ENCODE measurements at regions not wholly inside any gene's neighbourhood (a gene's known extent, or its start where the extent isn't known, plus 50 kb on each side); places are given as distances from the start of the nearest gene placed in this dataset.
"Not testable (repeated sequence)": the region's sequence is repeated elsewhere in the genome, so short reads cannot be mapped to it uniquely, and the experiment has no call there.

DNA sequence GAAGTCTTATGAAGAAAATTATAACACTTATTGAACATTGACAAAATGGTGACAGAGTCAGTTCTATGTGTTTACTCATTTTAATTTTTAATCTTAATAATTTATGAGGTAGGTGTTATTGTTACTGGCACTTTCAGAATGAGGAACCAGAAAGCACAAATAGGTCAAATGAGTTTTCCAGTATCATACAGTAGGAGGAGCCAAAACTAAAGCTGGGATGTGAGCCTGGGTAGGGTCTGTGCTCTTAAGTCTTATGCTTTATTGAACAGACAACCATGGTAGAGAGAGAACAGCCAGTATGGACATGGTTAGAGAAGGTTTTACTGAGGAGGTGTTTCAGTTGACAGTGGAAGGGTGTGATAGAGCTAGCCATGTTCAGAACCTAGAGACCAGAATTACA is 775.7 kb downstream of the TMTC2 start:
- in situ Hi-C loops (cut with HindIII; ENCODE audit: low sequenced_read_pairs), result no loop called here

DNA sequence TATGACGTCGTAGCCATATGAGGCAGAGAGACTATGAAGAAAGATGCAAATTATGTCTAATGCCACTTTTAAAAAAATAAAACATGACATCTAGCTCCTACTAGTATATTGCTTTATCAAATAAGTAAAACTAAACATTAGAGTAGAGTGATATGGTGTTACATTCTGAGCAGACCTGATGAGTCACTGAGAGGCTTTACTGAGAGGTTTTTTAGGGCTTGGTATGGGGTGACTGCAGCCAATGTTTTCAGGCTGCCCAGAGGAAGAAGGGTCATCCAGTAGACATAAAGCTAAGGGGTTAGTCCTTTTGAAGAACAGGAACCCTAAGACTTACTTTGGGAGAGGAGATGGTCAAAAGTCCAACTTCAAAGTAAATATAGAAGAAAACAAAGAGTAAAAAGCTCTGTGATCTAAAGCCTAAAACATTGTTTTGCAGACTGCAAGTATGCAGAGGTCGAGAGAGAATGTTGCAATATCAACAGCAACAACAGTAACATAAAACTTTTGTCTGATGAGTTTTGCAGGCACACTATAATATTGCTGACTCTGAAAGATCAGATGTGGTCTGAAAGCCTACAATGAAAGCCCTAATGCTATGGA is 774.7 kb downstream of the TMTC2 start:
- in situ Hi-C loops (cut with HindIII; ENCODE audit: low sequenced_read_pairs), result no loop called here

DNA sequence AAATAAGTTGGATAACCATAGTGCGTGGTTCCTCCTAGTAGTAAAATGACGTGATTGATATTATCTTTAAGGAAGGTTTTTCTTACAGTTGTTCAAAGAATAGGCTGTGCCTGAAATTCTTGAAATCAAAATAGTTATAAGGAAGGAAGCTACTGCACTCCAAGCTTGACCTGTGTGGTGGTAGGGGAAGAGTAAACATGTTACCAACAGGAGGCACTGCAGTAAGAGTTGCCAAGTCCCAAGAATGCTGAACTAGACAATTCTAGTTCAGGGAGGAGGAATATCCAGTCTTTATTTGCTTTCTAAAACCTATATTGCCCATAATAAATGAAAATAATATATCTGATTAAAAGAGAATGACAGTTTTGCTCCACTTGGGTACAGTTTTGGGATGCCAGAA is 764.5 kb downstream of the TMTC2 start:
- in situ Hi-C loops (cut with HindIII; ENCODE audit: low sequenced_read_pairs), result no loop called here

DNA sequence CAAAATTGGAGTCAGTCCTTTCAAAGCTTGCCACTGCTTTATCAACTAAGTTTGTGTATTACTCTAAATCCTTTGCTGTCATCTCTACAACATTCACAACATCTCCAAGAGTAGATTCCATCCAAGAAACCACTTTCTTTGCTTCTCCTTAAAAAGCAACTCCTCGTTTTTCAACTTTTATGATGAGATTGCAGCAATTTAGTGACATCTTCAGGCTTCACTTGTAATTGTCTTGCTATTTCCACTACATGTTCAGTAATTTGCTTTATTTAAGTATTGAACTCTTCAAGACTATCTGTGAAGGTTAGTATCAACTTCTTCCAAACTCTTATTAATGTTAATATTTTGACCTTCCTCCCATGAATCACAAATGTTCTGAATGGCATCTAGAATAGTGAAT is 747.9 kb downstream of the TMTC2 start:
- in situ Hi-C loops (cut with HindIII; ENCODE audit: low sequenced_read_pairs), result no loop called here

DNA sequence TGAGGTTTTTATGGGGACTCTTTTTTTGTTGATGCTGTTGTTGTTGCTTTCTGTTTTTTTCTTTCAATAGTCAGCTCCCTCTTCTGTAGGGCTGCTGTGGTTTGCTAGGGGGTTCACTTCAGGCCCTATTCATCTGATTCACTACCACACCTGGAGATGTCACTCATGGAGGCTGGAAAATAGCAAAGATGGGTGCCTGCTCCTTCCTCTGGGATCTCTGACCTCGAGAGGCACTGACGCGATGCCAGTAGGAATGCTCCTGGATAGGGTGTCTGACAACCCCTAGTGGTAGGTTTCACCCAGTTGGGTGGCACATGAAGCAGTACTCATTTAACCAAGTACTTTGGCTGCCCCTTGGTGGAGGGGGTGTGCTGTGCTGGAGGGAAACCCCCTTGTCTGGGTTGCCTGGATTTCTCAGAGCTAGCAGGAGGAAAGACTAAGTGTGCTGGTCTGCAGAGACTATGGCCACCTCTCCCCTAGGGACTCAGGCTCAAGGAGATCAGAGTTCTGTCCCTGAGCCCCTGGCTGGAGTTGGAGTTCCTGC is 745.5 kb downstream of the TMTC2 start:
- in situ Hi-C loops (cut with HindIII; ENCODE audit: low sequenced_read_pairs), result no loop called here

DNA sequence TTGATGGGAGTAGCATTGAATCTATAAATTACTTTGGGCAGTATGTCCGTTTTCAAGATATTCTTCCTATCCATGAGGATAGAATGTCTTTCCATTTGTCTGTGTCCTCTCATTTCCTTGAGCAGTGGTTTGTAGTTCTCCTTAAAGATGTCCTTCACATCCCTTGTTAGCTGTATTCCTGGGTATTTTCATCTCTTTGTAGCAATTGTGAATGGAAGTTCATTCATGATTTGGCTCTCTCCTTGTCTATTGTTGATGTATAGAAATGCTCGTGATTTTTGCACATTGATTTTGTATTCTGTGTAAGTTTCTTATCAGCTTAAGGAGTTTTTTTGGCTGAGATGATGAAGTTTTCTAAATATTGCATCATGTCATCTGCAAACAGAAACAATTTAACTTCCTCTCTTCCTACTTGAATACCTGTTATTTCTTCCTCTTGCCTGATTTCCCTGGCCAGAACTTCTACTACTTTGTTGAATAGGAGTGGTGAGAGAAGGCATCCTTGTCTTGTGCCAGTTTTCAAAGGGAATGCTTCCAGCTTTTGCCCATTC is 741.0 kb downstream of the TMTC2 start:
- in situ Hi-C loops (cut with HindIII; ENCODE audit: low sequenced_read_pairs), result not testable (repeated sequence)

DNA sequence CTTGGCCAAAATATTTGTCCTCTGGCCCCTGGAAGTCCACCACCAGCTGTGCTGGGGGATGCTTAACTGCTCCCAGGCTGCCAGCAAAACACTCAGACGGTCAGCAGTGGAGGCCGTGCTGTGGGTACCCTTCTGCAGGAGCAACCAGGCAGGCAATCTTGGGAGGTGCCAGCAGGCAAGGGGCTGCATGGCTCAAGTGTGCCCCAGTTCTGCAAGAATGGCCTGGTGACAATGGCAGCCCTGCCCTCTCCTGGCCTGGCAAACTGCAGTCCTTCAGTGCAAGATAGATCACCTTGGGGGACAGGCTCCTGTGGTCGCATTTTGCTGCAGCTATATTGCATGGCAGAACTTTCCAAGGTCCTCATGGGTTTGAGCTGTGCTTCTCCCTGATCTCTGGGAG is 728.3 kb downstream of the TMTC2 start:
- in situ Hi-C loops (cut with HindIII; ENCODE audit: low sequenced_read_pairs), result no loop called here

DNA sequence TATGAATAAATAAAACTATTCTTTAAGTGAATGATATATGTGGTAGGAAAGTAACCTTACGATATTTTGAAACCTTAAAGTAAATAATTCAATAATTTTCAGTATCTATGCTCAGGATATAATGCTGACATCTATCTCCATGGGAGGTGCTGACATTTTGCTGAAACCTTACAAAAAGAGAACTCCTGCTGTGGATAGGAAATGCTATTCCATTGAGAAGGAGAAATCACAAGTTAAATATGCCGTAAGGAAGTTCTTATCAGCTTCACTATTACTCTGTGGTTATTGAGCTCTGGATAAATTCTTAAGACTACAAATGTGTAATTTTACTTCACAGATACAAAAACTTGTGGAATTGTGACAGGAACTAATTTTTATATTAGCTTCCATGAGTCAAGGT is 722.1 kb downstream of the TMTC2 start:
- in situ Hi-C loops (cut with HindIII; ENCODE audit: low sequenced_read_pairs), result no loop called here

DNA sequence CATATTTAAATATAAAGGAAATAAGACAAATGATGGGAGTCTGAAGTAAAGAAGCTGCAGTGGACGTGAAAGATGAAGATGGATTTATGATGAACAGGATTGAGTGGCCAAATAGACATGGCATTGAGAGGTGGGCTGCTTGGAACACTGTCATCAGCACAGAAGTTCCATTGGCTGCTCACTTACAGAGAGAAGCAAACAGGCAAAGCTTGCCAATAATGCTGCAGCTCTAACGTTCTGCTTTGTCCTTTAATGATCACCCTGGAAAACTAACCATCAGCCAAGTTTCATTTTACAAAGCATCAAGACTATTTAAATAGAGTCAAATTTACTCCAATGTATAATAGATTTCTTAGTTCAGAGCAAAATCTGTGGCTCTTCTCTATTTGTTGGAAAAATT is 721.4 kb downstream of the TMTC2 start:
- in situ Hi-C loops (cut with HindIII; ENCODE audit: low sequenced_read_pairs), result no loop called here

DNA sequence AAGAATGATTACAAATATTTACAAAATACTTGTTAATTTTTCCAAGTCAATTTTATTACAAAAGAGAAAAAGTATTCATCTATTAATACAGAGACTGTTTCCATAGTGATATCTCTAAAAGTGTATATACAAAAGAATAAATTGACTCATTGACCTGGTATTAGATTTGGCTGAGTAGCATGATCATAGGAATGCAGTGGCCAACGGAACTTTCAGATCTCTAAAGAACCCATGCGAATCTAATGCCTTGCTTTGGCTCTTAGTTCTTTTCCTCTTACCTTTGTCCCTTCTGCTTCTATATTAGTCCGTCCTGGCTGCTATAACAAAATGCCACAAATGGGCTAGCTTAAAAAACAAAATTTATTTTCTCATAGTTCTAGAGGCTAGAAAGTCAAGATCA is 717.8 kb downstream of the TMTC2 start:
- in situ Hi-C loops (cut with HindIII; ENCODE audit: low sequenced_read_pairs), result no loop called here

DNA sequence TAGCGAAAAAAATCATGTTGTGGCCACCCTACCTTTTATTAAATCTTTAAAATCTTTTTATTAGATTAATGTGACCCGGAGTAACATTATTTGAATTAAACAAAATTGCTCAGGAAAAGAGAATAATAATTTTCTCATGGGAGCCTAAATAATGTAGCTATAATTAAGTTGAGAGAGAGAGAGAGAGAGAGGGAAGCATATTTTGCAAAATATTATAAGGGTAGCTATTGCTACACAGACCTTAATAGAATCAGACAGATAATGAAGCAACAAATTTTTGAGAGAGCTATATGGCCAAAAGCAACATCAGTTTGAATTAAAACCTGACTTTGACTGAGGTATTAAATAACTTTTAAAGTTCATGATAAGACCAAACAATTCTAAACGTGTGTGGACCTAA is 703.5 kb downstream of the TMTC2 start:
- in situ Hi-C loops (cut with HindIII; ENCODE audit: low sequenced_read_pairs), result no loop called here

DNA sequence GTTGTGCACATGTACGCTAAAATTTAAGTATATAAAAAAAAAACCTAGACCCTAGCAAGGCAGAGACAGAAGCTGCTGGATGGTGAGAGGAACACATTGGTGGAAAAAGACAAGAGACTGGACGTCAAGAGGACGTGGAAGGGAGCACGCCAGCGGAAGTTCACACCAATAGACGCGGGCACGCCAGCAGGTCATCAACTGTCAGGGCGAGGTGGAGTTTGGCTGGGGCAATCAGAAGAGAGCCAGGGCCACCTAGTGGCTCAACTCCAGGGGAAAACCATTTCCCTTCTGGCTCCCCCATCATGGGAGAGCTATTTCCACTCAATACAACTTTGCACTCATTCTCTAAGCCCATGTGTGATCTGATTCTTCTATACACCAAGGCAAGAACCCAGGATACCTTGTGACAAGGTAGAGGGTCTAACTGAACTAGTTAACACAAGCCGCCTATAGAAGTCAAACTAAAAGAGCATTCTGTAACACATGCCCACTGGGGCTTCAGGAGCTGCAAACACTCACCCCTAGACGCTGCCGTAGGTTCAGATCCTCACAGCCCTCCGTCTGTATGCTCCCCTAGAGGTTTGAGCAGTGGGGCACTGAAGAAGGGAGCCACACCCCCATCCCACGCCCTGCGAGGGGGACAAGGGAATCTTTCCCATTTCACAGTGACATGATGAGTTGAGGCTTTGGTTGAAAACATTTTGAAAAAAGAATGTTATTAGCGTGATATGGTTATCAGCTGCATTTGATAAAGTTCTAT is 702.7 kb downstream of the TMTC2 start:
- in situ Hi-C loops (cut with HindIII; ENCODE audit: low sequenced_read_pairs), result no loop called here

DNA sequence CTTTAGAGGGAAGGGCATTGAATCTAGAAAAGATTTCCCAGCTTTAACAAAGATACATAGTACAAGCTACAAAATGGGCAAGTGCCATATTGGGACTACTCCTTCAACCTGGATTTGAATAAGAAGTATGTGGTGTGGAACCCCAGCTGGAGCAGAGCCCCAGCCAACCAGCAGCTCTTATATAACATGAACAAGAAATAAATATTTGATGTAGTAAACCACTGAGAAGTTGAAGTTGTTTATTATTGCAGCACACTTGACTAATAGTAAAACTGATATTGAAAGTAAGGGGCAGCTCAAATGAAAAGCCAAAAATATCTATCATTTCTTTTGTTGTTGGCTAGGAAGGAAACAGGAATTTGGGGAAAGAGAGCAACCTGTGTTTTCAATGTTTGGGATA is 701.8 kb downstream of the TMTC2 start:
- in situ Hi-C loops (cut with HindIII; ENCODE audit: low sequenced_read_pairs), result no loop called here

DNA sequence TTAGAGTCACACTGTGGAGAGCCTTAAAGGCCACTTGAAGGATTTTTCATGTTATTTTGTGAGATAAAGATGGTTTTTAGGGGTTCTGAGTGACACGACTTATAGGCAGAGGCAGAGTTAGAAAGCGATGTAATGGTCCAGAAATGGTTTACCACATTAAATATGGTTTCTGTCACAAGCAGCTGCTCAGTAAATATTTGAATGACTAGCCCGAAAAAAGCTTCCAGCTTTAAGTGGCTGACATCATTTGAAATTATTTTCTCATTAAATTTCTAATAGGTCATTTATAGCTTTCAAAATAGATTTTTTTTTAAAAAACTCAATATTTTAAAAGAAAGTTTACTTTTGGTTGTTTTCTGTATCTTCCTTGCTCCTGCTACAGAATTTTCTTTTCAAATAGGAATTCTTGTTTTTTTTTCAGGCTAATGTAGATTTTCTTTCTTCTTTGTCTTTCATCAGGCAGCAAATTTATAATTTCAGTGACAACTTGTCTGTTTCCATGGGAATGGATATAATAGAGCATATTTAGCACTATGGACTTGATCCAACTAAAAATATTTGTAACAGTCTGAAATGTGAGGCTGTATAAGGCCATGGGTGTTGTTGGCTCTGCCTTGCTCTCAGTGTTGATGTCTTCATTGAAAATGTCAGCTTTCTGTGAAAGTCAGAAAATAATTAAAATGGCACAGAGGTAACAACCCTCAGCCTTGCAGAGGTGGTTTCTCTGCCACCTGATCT is 700.0 kb downstream of the TMTC2 start:
- in situ Hi-C loops (cut with HindIII; ENCODE audit: low sequenced_read_pairs), result no loop called here

DNA sequence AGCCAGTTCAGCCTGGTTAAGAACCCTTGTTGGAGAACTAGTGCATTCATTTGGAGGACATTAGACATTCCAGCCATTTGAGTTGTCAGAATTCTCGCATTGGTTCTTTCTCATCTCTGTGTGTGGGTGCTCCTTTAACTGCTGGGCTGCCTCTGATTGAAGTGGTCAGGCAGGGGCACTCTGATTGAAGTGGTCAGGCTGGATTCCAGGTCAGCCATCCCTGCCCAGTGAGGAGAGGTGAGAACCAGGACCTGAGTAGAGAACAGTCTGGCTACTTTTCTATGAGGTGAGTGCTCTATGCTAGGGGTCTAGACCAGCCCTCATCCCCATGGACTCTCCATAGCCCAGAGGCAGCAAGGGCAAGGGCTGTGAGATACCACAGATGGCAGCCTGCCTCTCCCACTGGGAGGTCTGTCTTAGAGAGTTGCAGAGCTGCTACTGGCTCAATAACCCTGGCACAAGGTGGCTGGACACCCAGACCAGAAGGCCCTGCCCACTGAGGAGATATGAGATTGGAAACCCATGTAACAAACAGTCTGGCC is 691.6 kb downstream of the TMTC2 start:
- in situ Hi-C loops (cut with HindIII; ENCODE audit: low sequenced_read_pairs), result no loop called here

DNA sequence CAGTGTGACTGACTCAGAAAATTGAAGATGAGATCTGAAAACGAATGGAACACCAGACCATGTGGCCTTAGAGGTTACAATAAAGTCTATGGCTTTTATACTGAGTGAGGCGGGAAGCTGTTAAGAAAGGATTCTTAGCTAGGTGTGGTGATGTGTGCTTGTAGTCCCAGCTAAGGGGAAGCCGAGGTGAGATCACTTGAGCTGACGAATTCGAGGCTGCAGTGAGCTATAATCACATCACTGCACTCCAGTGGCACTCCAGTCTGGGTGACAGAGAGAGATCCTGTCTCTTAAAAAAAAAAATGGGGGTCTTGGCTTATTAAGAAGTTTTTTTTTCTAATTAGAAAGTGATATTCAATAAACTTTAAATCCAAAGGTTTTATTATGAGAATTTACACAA is 678.6 kb downstream of the TMTC2 start:
- in situ Hi-C loops (cut with HindIII; ENCODE audit: low sequenced_read_pairs), result no loop called here

DNA sequence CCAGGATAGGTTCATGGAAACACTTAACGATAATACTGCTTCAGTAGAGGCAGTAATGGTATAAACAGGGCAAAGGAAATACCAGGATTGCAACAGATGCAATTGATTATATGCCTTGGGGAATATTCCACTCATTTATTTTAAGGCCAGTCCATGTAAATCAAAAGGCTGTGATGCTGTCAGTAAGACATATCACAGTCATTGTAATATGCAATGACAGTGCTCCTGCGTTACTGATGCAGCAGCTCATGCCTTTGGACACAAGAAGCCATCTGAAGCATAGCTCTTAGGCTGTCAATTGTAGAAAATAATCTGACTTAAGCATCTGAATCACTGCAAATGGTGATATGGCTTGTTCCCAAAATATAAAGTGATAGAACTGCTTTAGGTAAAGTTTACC is 674.8 kb downstream of the TMTC2 start:
- in situ Hi-C loops (cut with HindIII; ENCODE audit: low sequenced_read_pairs), result no loop called here

DNA sequence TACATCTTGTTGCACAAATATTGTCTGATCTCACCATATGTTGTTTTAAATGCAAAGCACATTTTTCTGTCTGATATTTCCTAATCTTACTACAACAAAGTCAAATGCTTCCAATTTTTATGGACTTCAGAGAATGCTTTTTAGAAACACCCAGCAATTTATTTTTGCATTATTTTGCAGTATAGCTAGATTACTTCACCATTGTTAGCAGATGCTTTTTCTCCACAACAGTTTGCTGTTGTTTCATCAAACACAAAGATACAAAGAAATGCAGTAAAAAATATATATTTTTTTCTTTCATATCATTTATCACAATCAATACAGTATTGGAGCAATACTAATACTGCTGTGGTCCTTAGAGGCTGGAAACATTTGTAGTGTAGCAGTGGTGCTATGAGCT is 674.4 kb downstream of the TMTC2 start:
- in situ Hi-C loops (cut with HindIII; ENCODE audit: low sequenced_read_pairs), result no loop called here

DNA sequence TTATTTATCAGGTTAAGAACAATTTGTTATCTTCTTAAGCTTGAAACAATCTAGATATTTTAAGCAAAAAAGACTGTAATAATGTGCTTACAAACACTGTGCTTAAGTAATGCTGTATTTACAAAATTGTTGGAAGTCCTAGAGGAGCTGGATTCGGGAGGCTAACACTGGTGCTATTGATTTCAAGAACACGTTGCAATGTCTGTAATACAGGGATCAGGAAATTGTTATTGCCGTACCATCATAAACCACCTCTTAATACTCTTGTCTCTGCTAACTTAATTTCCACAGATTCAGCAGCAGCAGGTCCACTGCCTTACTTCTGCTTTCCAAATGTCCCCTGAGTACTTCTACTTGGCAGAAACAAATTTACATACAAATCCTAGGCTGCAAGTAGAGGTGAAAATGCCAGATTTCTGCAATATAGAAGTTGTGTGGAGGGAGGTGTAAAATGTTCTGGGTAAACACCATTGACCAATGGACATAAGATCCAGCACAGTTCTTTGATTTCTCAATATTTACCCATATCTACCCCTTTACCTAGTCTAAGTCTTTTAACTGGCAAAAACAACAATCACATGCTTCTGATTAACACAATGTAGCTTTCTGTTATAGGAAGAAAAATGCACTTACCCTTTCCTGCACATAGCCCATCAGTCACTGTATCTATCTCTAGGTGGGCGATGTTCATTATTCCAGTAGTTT is 663.4 kb downstream of the TMTC2 start:
- in situ Hi-C loops (cut with HindIII; ENCODE audit: low sequenced_read_pairs), result no loop called here

DNA sequence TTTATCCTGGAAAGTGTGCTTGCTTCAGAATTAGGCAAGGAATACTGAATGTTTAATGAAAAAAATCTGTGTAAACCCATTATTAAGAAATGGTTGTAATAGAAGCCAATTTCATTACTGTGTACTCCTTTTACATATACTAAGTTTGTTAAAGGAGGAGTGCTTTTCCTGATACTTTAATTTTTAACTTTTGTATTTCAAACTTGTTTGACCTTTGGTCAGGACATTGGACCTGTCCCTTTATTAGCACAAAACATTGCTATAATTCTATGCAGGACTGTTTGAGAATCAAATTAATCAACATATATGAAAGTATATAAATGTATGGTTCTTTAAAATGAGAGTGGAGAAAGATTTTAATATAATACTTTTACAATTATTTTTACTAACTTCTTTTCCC is 659.6 kb downstream of the TMTC2 start:
- in situ Hi-C loops (cut with HindIII; ENCODE audit: low sequenced_read_pairs), result no loop called here

DNA sequence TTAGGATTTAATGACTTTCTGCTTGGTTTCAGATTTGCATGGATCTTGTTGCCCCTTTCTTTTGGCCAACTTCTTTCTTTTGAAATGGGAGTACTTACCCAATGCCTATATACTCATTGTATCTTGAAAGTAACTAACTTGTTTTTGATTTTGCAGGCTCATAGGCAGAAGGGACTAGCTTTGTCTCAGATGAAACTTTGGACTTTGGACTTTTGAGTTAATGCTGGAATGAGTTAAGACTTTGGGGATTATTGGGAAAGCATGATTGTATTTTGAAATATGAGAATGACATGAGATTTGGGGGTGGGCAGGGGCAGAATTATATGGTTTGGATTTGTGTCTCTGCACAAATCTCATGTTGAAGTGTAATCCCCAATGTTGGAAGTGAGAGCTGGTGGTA is 657.1 kb downstream of the TMTC2 start:
- in situ Hi-C loops (cut with HindIII; ENCODE audit: low sequenced_read_pairs), result no loop called here

All from DLD1 (cell line).